ENCODE measurements at regions not wholly inside any gene's neighbourhood (a gene's known extent, or its start where the extent isn't known, plus 50 kb on each side); places are given as distances from the start of the nearest gene placed in this dataset.
A peak's percentile ranks its signal among the peaks of the same experiment; 100 is the strongest.
"Not testable (repeated sequence)": the region's sequence is repeated elsewhere in the genome, so short reads cannot be mapped to it uniquely, and the experiment has no call there.

DNA sequence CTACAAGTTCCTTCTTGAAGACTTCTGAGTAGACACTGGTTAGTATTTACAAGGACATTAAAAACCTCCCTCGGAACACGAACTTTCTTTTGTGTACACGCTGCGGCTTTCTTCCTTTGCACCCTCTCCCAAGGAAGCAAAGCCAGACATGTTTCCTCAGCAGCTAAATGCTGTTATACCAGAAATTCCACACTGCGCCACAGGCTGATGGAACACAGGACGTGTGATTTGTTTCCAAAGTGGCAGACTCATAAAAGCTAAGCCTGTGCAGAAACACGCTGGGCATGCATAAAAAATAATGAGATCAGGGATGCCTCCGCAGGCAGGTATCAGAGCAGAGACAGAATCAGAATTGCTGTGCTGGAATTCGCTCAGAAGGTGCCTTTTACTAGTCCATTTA, 73.0 kb upstream of the RGPD5 start:
- no peak for DNase-seq

DNA sequence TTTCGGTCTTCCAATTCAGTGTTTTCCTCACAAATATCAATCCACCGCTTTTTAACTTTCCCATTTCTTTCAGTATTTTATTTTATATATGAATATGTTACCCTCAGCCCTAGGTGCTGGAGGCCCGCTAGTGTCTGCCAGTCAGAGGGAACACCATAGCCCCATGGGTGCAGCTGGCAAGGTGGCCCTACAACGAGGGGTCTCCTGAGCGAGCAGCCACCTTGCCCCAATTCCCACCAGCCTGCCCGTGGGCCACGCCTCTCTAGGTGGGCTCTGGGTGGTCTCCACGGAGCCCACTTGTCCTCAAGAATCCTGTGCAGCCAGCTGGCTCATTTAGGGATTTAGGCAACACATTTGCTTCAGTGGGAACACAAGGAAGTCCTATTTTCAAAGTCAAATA, 72.5 kb upstream of the RGPD5 start:
- no peak for DNase-seq

DNA sequence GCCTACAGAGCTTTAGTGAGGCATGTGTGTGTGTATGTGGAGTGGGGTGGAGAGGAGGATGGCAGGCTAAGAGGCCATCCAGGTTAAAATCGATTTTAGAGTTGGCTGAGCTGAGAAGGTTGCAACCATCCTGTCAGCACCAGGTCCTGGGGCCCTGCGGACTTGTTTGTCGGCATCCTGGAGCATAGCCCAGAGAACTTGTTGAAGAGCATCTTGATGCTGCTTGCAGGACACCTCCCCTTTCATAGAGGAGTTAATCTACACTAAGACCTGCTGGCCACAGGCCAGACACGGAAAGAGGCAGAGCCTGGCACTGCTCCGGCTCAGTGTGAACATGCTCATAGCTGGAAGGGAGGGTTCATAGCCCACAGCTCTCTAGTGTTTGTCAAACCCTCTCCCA, 72.1 kb upstream of the RGPD5 start:
- no peak for DNase-seq

DNA sequence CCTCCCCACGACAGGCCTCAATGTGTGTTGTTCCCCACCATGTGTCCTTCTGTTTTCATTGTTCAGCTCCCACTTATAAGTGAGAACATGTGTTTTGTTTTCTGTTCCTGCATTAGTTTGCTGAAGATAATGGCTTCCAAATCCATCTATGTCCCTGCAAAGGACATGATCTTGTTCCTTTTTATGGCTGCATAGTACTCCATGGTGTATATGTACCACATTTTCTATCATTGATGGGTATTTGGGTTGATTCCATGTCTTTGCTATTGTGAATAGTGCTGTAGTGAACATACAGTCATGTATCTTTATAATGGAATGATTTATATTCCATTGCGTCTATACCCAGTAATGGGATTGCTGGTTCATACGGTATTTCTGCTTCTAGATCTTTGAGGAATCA, 71.5 kb upstream of the RGPD5 start:
- DNase-seq, result not testable (repeated sequence)

DNA sequence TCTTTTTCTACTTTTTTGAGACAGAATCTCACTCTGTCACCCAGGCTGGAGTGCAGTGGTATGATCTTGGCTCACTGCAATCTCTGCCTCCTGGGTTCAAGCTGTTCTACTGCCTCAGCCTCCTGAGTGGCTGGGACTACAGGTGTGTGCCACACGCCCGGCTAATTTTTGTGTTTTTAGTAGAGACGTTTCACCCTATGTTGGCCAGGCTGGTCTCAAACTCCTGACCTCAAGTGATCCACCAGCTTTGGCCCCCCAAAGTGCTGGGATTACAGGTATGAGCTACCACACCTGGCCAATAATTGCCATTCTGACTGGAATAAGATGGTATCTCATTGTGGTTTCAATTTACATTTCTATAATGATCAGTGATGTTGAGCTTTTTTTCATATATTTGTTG, 71.0 kb upstream of the RGPD5 start:
- DNase-seq, result not testable (repeated sequence)

DNA sequence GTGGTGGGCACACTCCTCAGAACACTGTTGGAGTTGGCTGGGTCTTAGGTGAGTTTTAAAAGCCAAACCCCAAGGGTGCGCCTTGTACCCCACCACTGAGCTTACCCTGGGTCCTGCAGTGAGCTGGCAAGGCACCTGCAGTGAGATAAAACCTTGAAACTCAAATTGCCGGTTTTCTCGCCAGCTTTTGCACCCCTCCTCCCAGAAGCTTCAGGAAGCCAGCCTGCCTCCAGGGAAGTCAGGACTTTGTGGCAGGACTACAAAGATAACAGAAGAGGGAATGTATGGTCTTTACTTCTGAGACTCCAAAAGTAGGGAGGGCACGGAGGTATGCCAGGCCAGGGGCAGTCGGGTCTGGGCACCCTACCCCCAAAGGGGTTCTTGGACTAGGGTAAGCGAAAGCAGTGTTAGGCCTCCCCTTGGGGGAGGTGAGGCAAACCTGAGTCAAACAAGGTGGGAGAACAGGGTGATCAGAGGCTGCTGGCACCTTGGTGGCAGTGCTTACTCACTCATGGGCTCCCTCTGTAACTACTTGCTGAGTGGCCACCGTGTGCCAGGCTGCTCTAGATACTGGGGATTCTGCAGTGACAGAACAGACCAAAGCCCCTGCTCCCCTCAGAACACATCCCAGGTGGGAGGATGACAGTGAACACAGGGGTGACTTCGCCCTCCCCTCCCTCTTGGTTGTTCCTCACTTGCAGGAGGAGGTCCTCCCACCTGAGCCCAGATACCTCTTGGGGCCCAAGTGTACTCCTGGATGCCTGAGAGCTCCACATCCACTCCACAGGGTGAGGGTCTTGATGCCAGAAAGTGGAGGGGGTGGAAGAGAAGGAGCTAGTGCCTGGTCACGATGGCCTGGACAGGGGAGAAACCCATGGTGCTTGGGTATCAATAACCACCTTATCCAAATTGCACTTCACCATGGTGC, 69.3 kb upstream of the RGPD5 start:
- DNase-seq, result no peak

DNA sequence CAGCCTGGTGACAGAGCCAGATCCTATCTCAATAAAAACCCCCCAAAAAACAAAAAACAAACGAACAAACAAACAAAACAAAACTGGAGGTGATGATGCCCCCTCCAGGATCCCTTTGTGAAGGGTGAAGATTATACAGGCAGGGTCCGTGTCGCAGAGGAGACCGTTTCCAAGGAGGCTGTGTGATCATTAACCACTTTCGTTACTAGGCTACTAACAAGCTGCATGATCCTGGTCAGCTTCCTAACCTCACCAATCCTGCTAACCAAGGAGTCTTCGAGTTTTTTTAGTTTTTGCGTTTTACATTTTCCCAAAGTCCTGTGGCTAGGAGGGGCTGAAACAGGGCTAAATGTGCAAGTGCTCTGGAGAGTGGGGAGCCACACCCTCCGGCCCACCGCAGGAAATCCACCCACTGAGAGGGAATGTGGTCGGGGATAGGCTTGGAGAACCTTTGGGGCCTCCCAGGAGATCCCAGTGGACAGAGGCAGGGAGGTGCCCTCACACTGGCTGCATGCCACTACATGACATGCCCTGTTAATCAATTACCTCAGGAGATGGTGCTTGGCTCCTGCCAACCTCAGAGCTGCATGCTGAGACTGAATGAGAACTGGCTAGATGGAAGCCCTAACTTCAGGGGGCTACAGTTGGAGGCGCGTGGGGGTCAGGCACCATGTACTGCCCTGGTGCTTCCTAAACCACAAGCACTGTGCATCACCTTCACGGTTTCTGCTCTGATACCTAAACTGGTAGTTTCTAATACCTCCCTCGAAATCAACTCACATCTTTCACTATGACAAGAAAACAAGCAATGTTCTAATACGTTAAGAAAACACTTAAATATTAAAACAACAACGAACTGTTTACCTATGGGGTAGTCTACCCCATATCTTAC, 67.5 kb upstream of the RGPD5 start:
- no peak for DNase-seq

DNA sequence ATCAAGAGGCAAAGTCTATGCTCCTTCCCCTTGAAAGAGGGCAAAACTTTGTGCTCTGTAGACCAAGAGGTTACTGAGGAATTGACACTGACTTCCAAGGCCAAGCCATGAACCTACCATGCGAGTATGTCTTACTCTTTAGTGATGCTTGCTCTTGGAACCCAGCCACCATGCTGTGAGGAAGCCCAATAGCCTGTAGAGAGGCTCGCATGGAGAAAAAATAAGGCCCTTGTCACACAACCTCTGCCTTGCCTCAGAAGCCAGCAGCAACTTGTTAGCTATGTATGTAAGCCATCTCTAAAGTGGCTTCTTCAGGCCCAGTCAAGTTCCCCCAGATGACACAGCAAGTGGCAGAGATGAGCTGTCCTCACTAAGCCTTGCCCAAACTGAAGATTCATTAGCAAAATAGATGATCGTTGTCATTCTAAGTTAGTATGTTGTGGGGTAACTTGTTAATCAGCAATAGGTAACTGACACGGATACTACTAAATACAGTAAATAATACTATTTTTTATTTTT, 66.1 kb upstream of the RGPD5 start:
- no peak for DNase-seq

DNA sequence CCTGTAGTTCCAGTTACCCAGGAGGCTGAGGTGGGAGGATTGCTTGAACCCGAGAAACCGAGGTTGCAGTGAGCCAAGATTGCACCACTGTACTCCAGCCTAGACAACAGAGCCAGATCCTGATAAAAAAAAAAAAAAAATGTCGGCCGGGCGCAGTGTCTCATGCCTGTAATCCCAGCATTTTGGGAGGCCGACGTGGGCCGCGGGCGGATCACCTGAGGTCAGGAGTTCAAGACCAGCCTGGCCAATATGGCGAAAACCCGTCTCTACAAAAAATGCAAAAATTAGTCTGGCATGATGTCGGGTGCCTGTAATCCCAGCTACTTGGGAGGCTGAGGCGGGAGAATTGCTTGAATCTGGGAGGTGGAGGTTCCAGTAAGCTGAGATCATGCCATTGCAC, 60.4 kb upstream of the RGPD5 start:
- DNase-seq, result not testable (repeated sequence)

DNA sequence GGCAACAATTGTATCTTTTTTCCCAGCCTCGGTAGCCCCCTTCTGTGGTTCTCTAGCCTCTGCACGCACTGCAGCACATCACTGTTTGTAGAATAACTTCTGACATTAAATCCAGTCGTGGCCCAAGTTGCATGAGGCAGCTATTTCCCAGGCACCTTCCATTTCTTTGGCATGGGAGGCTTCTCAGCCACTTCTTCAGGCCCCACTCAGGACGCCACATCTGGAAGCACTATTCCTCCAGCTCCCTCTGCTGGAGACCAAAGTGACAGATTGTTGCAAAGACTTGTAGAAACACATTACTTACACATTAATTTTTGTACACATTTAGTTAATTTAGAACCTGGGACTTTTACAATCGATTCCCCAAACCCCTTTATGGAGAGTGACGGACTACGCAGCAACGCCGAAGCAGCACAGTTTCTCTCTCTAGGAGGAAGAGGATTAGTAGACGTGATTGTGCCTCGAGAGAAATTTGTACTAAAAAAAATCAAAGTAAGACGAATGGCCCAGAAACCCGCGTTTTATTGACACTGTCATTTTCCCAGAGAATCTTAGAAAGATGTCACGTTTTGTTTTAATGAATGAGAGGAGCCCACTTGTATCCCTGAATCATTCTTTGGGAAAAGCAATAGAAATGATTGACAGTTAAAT, 57.8 kb upstream of the RGPD5 start:
- peak; percentile 4 for DNase-seq

Measured in NCI-H748 treated with DMSO at 0.1 percent for 48 hours (cell line).